ENCODE measurements at regions not wholly inside any gene's neighbourhood (a gene's known extent, or its start where the extent isn't known, plus 50 kb on each side); places are given as distances from the start of the nearest gene placed in this dataset.

- H3K4me1 ChIP-seq (ENCODE audit: insufficient read depth): no peaks in the 10 kb centered on the region
- no peak overlapping the region for H3K4me3 ChIP-seq
- no peaks in the 10 kb centered on the region for H3K36me3 ChIP-seq (ENCODE audit: low read depth)
- H3K79me2 ChIP-seq (ENCODE audit: insufficient read depth): no peaks in the 10 kb centered on the region
- H3K9me2 ChIP-seq (ENCODE audit: insufficient read depth): no peaks in the 10 kb centered on the region
- H2AFZ ChIP-seq: no peak overlapping the region
- TF ChIP-seq EZH2phosphoT487 (IDR thresholded peaks at IDR 0.05; ENCODE audit: insufficient read depth, low read depth) (no peak), EZH2 (IDR thresholded peaks at IDR 0.05; ENCODE audit: insufficient read depth, poor library complexity, severe bottlenecking) (no peak)
- H4K20me1 ChIP-seq (ENCODE audit: insufficient read depth): no peaks in the 10 kb centered on the region
- no peaks in the 10 kb centered on the region for H3F3A ChIP-seq (ENCODE audit: insufficient read depth)
- no peak overlapping the region for H3K27ac ChIP-seq
- no peak overlapping the region for H3K9ac ChIP-seq
- in situ Hi-C loops (cut with MboI): no loop called here
- H3K9me3 ChIP-seq (ENCODE audit: low read depth): no peaks in the 10 kb centered on the region
- H3K4me2 ChIP-seq (ENCODE audit: unreplicated experiment): no peak overlapping the region
- no peaks in the 10 kb centered on the region for H3K27me3 ChIP-seq (replicated peaks; ENCODE audit: insufficient read depth)
- DNase-seq: no peak
Observed at GRCh38 chr3:25277503-25277902, 150.6 kb upstream of the RARB start.

GRCh38 chr3:25281041-25281731 lies 146.9 kb upstream of the RARB start:
- no peak overlapping the region for H3K4me3 ChIP-seq
- in situ Hi-C loops (cut with MboI): no loop called here
- no peaks in the 10 kb centered on the region for H4K20me1 ChIP-seq (ENCODE audit: insufficient read depth)
- no peak for TF ChIP-seq EZH2 (IDR thresholded peaks at IDR 0.05; ENCODE audit: insufficient read depth, poor library complexity, severe bottlenecking)
- TF ChIP-seq EZH2phosphoT487 (IDR thresholded peaks at IDR 0.05; ENCODE audit: insufficient read depth, low read depth): no peak
- H3K27me3 ChIP-seq (replicated peaks; ENCODE audit: insufficient read depth): no peaks in the 10 kb centered on the region
- no peaks in the 10 kb centered on the region for H3K9me3 ChIP-seq (ENCODE audit: low read depth)
- H3K4me2 ChIP-seq (ENCODE audit: unreplicated experiment): no peak overlapping the region
- no peaks in the 10 kb centered on the region for H3F3A ChIP-seq (ENCODE audit: insufficient read depth)
- H3K9me2 ChIP-seq (ENCODE audit: insufficient read depth): no peaks in the 10 kb centered on the region
- 12 to 24% methylated on average over 4 of the region's 4 CpGs for WGBS, 2 experiments (ENCODE audit: low coverage in 1 of 2, low lambda C conversion rate in 2 of 2, missing lambda C conversion rate in 2 of 2)
- no peaks in the 10 kb centered on the region for H3K79me2 ChIP-seq (ENCODE audit: insufficient read depth)
- no peak overlapping the region for H2AFZ ChIP-seq
- H3K36me3 ChIP-seq (ENCODE audit: low read depth): no peaks in the 10 kb centered on the region
- H3K9ac ChIP-seq: no peak overlapping the region
- DNase-seq: no peak
- no peak overlapping the region for H3K27ac ChIP-seq
- H3K4me1 ChIP-seq (ENCODE audit: insufficient read depth): no peaks in the 10 kb centered on the region

GRCh38 chr3:25281732-25282126 lies 146.3 kb upstream of the RARB start:
- H3K27me3 ChIP-seq (replicated peaks; ENCODE audit: insufficient read depth): no peaks in the 10 kb centered on the region
- no peaks in the 10 kb centered on the region for H3K9me3 ChIP-seq (ENCODE audit: low read depth)
- H3K79me2 ChIP-seq (ENCODE audit: insufficient read depth): no peaks in the 10 kb centered on the region
- H3K36me3 ChIP-seq (ENCODE audit: low read depth): no peaks in the 10 kb centered on the region
- H3K4me2 ChIP-seq (ENCODE audit: unreplicated experiment): no peak overlapping the region
- no peak overlapping the region for H2AFZ ChIP-seq
- DNase-seq: no peak
- no peaks in the 10 kb centered on the region for H4K20me1 ChIP-seq (ENCODE audit: insufficient read depth)
- no peaks in the 10 kb centered on the region for H3F3A ChIP-seq (ENCODE audit: insufficient read depth)
- no peak overlapping the region for H3K4me3 ChIP-seq
- H3K4me1 ChIP-seq (ENCODE audit: insufficient read depth): no peaks in the 10 kb centered on the region
- in situ Hi-C loops (cut with MboI): no loop called here
- no peak overlapping the region for H3K27ac ChIP-seq
- WGBS, 2 experiments (ENCODE audit: low coverage in 1 of 2, low lambda C conversion rate in 2 of 2, missing lambda C conversion rate in 2 of 2): 30 to 33% methylated on average over 2 of the region's 2 CpGs
- H3K9me2 ChIP-seq (ENCODE audit: insufficient read depth): no peaks in the 10 kb centered on the region
- TF ChIP-seq EZH2phosphoT487 (IDR thresholded peaks at IDR 0.05; ENCODE audit: insufficient read depth, low read depth) (no peak), EZH2 (IDR thresholded peaks at IDR 0.05; ENCODE audit: insufficient read depth, poor library complexity, severe bottlenecking) (no peak)
- H3K9ac ChIP-seq: no peak overlapping the region

GRCh38 chr3:25283613-25284012 lies 144.4 kb upstream of the RARB start:
- Histone ChIP-seq H4K20me1 (ENCODE audit: insufficient read depth) (no peaks in the 10 kb centered on the region), H3K4me1 (ENCODE audit: insufficient read depth) (no peaks in the 10 kb centered on the region), H3K4me2 (ENCODE audit: unreplicated experiment) (no peak overlapping the region), H3K36me3 (ENCODE audit: low read depth) (no peaks in the 10 kb centered on the region), H3K27me3 (replicated peaks; ENCODE audit: insufficient read depth) (no peaks in the 10 kb centered on the region), H3K9me2 (ENCODE audit: insufficient read depth) (no peaks in the 10 kb centered on the region), H3F3A (ENCODE audit: insufficient read depth) (no peaks in the 10 kb centered on the region), H2AFZ (no peak overlapping the region), H3K27ac (no peak overlapping the region), H3K79me2 (ENCODE audit: insufficient read depth) (no peaks in the 10 kb centered on the region), H3K4me3 (no peak overlapping the region), H3K9me3 (ENCODE audit: low read depth) (no peaks in the 10 kb centered on the region), H3K9ac (no peak overlapping the region)
- WGBS, 2 experiments (ENCODE audit: low coverage in 1 of 2, low lambda C conversion rate in 2 of 2, missing lambda C conversion rate in 2 of 2): 35 to 46% methylated on average over 3 of the region's 3 CpGs
- TF ChIP-seq EZH2 (IDR thresholded peaks at IDR 0.05; ENCODE audit: insufficient read depth, poor library complexity, severe bottlenecking) (no peak), EZH2phosphoT487 (IDR thresholded peaks at IDR 0.05; ENCODE audit: insufficient read depth, low read depth) (no peak)
- DNase-seq: no peak
- in situ Hi-C loops (cut with MboI): no loop called here

- Histone ChIP-seq H3K9me3 (ENCODE audit: low read depth) (no peaks in the 10 kb centered on the region), H4K20me1 (ENCODE audit: insufficient read depth) (no peaks in the 10 kb centered on the region), H3K79me2 (ENCODE audit: insufficient read depth) (no peaks in the 10 kb centered on the region), H3K27me3 (replicated peaks; ENCODE audit: insufficient read depth) (no peaks in the 10 kb centered on the region), H3K4me2 (ENCODE audit: unreplicated experiment) (no peak overlapping the region), H3K27ac (no peak overlapping the region), H3K36me3 (ENCODE audit: low read depth) (no peaks in the 10 kb centered on the region), H3F3A (ENCODE audit: insufficient read depth) (no peaks in the 10 kb centered on the region), H3K4me3 (no peak overlapping the region), H3K4me1 (ENCODE audit: insufficient read depth) (no peaks in the 10 kb centered on the region), H3K9ac (no peak overlapping the region), H3K9me2 (ENCODE audit: insufficient read depth) (no peaks in the 10 kb centered on the region), H2AFZ (no peak overlapping the region)
- TF ChIP-seq EZH2 (IDR thresholded peaks at IDR 0.05; ENCODE audit: insufficient read depth, poor library complexity, severe bottlenecking) (no peak), EZH2phosphoT487 (IDR thresholded peaks at IDR 0.05; ENCODE audit: insufficient read depth, low read depth) (no peak)
- no peak for DNase-seq
- in situ Hi-C loops (cut with MboI): no loop called here
Observed at GRCh38 chr3:25284249-25284648, 143.8 kb upstream of the RARB start.

Data from GM23248 (cell line).